SIG-M5 treated with dmso at 0.1 percent for 504 hours (cell line): ENCODE measurements at regions not wholly inside any gene's neighbourhood (a gene's known extent, or its start where the extent isn't known, plus 50 kb on each side); places are given as distances from the start of the nearest gene placed in this dataset.
A peak's percentile ranks its signal among the peaks of the same experiment; 100 is the strongest.
"Not testable (repeated sequence)": the region's sequence is repeated elsewhere in the genome, so short reads cannot be mapped to it uniquely, and the experiment has no call there.

Experiments used
- DNase-seq: peaks from one replicate; lab custom pipeline; 2025; ENCODE audit not compliant: unreplicated experiment; lab: John Stamatoyannopoulos, UW

- peak; percentile 14 for DNase-seq
These were observed 81.4 kb downstream of the ALOX5AP start for GRCh38 chr13:30816736-30817135.

- no peak for DNase-seq
These were observed 83.1 kb downstream of the ALOX5AP start for GRCh38 chr13:30818323-30818960.

- no peak for DNase-seq
These were observed 84.0 kb downstream of the ALOX5AP start for GRCh38 chr13:30819136-30819888.

GRCh38 chr13:30821421-30821820, 84.7 kb upstream of the MEDAG start:
- no peak for DNase-seq

GRCh38 chr13:30824651-30825050, 81.4 kb upstream of the MEDAG start:
- DNase-seq = no peak

- no peak for DNase-seq
These were observed 79.0 kb upstream of the MEDAG start for GRCh38 chr13:30826911-30827577.

GRCh38 chr13:30827578-30827925, 78.5 kb upstream of the MEDAG start:
- no peak for DNase-seq

GRCh38 chr13:30829145-30829832, 76.8 kb upstream of the MEDAG start:
- DNase-seq = no peak

GRCh38 chr13:30829833-30830637, 76.0 kb upstream of the MEDAG start:
- DNase-seq = no peak

- no peak for DNase-seq
These were observed 75.5 kb upstream of the MEDAG start for GRCh38 chr13:30830638-30830965.

- no peak for DNase-seq
These were observed 74.6 kb upstream of the MEDAG start for GRCh38 chr13:30831515-30831914.

- DNase-seq = no peak
These were observed 73.7 kb upstream of the MEDAG start for GRCh38 chr13:30832377-30832776.

- no peak for DNase-seq
These were observed 73.2 kb upstream of the MEDAG start for GRCh38 chr13:30832845-30833332.

- no peak for DNase-seq
These were observed 70.6 kb upstream of the MEDAG start for GRCh38 chr13:30835442-30835841.

- no peak for DNase-seq
These were observed 68.6 kb upstream of the MEDAG start for GRCh38 chr13:30837227-30838159.

- DNase-seq = not testable (repeated sequence)
These were observed 66.4 kb upstream of the MEDAG start for GRCh38 chr13:30839636-30840035.

- DNase-seq = no peak
These were observed 65.6 kb upstream of the MEDAG start for GRCh38 chr13:30840515-30840914.

- DNase-seq = no peak
These were observed 64.9 kb upstream of the MEDAG start for GRCh38 chr13:30841154-30841553.

- DNase-seq = no peak
These were observed 62.5 kb upstream of the MEDAG start for GRCh38 chr13:30843548-30843947.
